ENCODE measurements at regions not wholly inside any gene's neighbourhood (a gene's known extent, or its start where the extent isn't known, plus 50 kb on each side); places are given as distances from the start of the nearest gene placed in this dataset.

GRCh38 chr3:117063930-117064329 is 354.4 kb downstream of the TUSC7 start:
- DNase-seq (ENCODE audit: low read depth): no peak
- TF ChIP-seq CTCF (IDR thresholded peaks at IDR 0.05; ENCODE audit: insufficient read depth, low read depth, low read length): no peak
- no peak overlapping the region for H3K4me3 ChIP-seq (ENCODE audit: low read depth, low read length)

GRCh38 chr3:117068301-117068700 is 358.7 kb downstream of the TUSC7 start:
- no peak overlapping the region for H3K4me3 ChIP-seq (ENCODE audit: low read depth, low read length)
- no peak for DNase-seq (ENCODE audit: low read depth)
- no peak for TF ChIP-seq CTCF (IDR thresholded peaks at IDR 0.05; ENCODE audit: insufficient read depth, low read depth, low read length)

- H3K4me3 ChIP-seq (ENCODE audit: low read depth, low read length): no peak overlapping the region
- no peak for TF ChIP-seq CTCF (IDR thresholded peaks at IDR 0.05; ENCODE audit: insufficient read depth, low read depth, low read length)
- DNase-seq (ENCODE audit: low read depth): no peak
Observed at GRCh38 chr3:117074826-117075225, 365.2 kb downstream of the TUSC7 start.

GRCh38 chr3:117079997-117080396 is 370.4 kb downstream of the TUSC7 start:
- no peak overlapping the region for H3K4me3 ChIP-seq (ENCODE audit: low read depth, low read length)
- no peak for DNase-seq (ENCODE audit: low read depth)

GRCh38 chr3:117080872-117081271 is 371.3 kb downstream of the TUSC7 start:
- no peak overlapping the region for H3K4me3 ChIP-seq (ENCODE audit: low read depth, low read length)
- no peak for DNase-seq (ENCODE audit: low read depth)
- TF ChIP-seq CTCF (IDR thresholded peaks at IDR 0.05; ENCODE audit: insufficient read depth, low read depth, low read length): no peak

More at GRCh38 chr3:117079997-117080396, 370.4 kb downstream of the TUSC7 start:
- TF ChIP-seq CTCF (IDR thresholded peaks at IDR 0.05; ENCODE audit: insufficient read depth, low read depth, low read length): no peak

- no peak for TF ChIP-seq CTCF (IDR thresholded peaks at IDR 0.05; ENCODE audit: insufficient read depth, low read depth, low read length)
- no peak for DNase-seq (ENCODE audit: low read depth)
- no peak overlapping the region for H3K4me3 ChIP-seq (ENCODE audit: low read depth, low read length)
Observed at GRCh38 chr3:117084277-117084676, 374.7 kb downstream of the TUSC7 start.

GRCh38 chr3:117084739-117085270 is 375.2 kb downstream of the TUSC7 start:
- no peak overlapping the region for H3K4me3 ChIP-seq (ENCODE audit: low read depth, low read length)
- DNase-seq (ENCODE audit: low read depth): no peak
- no peak for TF ChIP-seq CTCF (IDR thresholded peaks at IDR 0.05; ENCODE audit: insufficient read depth, low read depth, low read length)
